C4-2B (cell line): ENCODE measurements at regions not wholly inside any gene's neighbourhood (a gene's known extent, or its start where the extent isn't known, plus 50 kb on each side); places are given as distances from the start of the nearest gene placed in this dataset.

ENCODE experiments used
- ZFX ChIP-seq: fragments of 450-650 bp; IDR thresholded peaks from 2 replicates; pipeline ENCODE4 v1.6.1; 2017
- TF ChIP-seq, protein P1 (sequence below): fragments of 450-650 bp; conservative IDR thresholded peaks from 2 replicates; pipeline ENCODE4 v1.5.1; 2017; ENCODE audit warnings: mild to moderate bottlenecking

DNA sequence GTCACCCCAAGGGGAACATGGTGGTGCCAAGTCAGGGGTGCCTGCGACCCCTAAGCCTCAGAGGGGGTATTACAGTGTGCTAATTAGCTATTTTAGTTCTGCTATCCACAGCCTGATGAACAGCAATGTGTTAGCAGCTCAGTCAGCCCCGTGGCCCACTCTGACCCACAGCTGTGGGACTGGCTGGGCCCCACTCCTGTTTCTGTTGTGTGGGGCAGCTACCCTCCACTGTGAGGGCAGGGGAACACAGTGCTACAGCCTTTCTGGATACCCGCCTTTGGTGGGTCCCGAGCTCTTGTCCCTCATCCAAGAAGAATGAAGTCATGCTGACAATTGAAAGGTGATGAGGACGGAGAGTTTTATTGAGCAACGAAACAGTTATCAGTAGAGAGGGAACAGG lies 152.5 kb upstream of the GGTLC1 start:
- TF ChIP-seq, protein P1, sequence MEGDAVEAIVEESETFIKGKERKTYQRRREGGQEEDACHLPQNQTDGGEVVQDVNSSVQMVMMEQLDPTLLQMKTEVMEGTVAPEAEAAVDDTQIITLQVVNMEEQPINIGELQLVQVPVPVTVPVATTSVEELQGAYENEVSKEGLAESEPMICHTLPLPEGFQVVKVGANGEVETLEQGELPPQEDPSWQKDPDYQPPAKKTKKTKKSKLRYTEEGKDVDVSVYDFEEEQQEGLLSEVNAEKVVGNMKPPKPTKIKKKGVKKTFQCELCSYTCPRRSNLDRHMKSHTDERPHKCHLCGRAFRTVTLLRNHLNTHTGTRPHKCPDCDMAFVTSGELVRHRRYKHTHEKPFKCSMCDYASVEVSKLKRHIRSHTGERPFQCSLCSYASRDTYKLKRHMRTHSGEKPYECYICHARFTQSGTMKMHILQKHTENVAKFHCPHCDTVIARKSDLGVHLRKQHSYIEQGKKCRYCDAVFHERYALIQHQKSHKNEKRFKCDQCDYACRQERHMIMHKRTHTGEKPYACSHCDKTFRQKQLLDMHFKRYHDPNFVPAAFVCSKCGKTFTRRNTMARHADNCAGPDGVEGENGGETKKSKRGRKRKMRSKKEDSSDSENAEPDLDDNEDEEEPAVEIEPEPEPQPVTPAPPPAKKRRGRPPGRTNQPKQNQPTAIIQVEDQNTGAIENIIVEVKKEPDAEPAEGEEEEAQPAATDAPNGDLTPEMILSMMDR = no peak
- TF ChIP-seq ZFX = no peak
